Upper lobe of left lung (tissue), 6 donors: ENCODE measurements at regions not wholly inside any gene's neighbourhood (a gene's known extent, or its start where the extent isn't known, plus 50 kb on each side); places are given as distances from the start of the nearest gene placed in this dataset.
A peak's percentile ranks its signal among the peaks of the same experiment; 100 is the strongest.

Source experiments
- ATAC-seq, 2 donors: fragments of 200-7000 bp; cut with Tn5 transposase; one replicate each; pipeline ENCODE4 v1.9.1; 2022; ENCODE audit warnings: mild to moderate bottlenecking in 2 of 2, moderate library complexity in 2 of 2; ENCODE audit not compliant: low FRiP score in 2 of 2
- DNase-seq, 2 donors: peaks; one replicate each; pipeline ENCODE4 v3.0.0-alpha.2; 2019 to 2020
- H3K27ac ChIP-seq, 4 donors: fragments of 200-600 bp; sonication (generic); one replicate each; pipeline ENCODE4 v1.5.1; 2016 to 2019
- H3K27me3 ChIP-seq, 4 donors: fragments of 200-600 bp; sonication (generic); one replicate each; pipeline ENCODE4 v1.5.1; 2017 to 2019
- H3K36me3 ChIP-seq, 4 donors: fragments of 200-600 bp; sonication (generic); one replicate each; pipeline ENCODE4 v1.5.1; 2016 to 2019
- H3K4me1 ChIP-seq, 4 donors: fragments of 200-600 bp; sonication (generic); one replicate each; pipeline ENCODE4 v1.5.1; 2018 to 2019
- H3K4me3 ChIP-seq, 4 donors: fragments of 200-600 bp; sonication (generic); one replicate each; pipeline ENCODE4 v1.5.1; 2017 to 2019; ENCODE audit warnings: mild to moderate bottlenecking in 2 of 4, moderate library complexity in 1 of 4
- H3K9me3 ChIP-seq, 4 donors: fragments of 200-600 bp; sonication (generic); one replicate each; pipeline ENCODE4 v1.5.1; 2018 to 2019
- CTCF ChIP-seq, 6 experiments: fragments of 450-650 bp in 4 of 6; fragments of 200-600 bp in 2 of 6; sonication (generic) in 2 of 6; IDR thresholded peaks; one replicate each; pipeline ENCODE4 v1.5.1; 2016 to 2019; ENCODE audit warnings: antibody characterized with exemption in 6 of 6
- EP300 ChIP-seq, 4 donors: sonication (generic); formaldehyde crosslinking; IDR thresholded peaks; one replicate each; pipeline ENCODE4 v1.5.1; 2017; ENCODE audit warnings: antibody characterized with exemption in 4 of 4, control low read depth in 2 of 4
- POLR2A ChIP-seq, 4 donors: fragments of 450-650 bp; IDR thresholded peaks; one replicate each; pipeline ENCODE4 v1.5.1; 2016 to 2017; ENCODE audit warnings: antibody characterized with exemption in 4 of 4, mild to moderate bottlenecking in 2 of 4
- POLR2AphosphoS5 ChIP-seq, 2 donors: sonication (generic); formaldehyde crosslinking; IDR thresholded peaks; one replicate each; pipeline ENCODE4 v1.5.1; 2017; ENCODE audit warnings: antibody characterized with exemption in 2 of 2
- WGBS, 2 donors: methylation state at CpG; one replicate each; pipeline ENCODE4 v1.1.5; 2017 to 2018; 5-methylcytosine and 5-hydroxymethylcytosine counted together
- donor health status: DM: no; HTN: no; CAD: no; lungs with moderate emphysema.
- donor health status: DM: no; HTN: yes; CAD: no; lungs with severe emphysema.

GRCh38 chr15:62240121-62241096, 75.3 kb upstream of the C2CD4B start:
- no peak for ATAC-seq
- Histone ChIP-seq H3K9me3 (peaks cover 0 to 5% (median 2%) of the 10 kb centered on the region in 4 donors), H3K4me1 (no peaks in the 10 kb centered on the region), H3K27me3 (no peaks in the 10 kb centered on the region), H3K4me3 (no peak overlapping the region), H3K36me3 (no peaks in the 10 kb centered on the region), H3K27ac (no peak overlapping the region)
- no peak for DNase-seq
- TF ChIP-seq EP300 (IDR thresholded peaks at IDR 0.05) (no peak), CTCF (IDR thresholded peaks at IDR 0.05) (no peak), POLR2AphosphoS5 (IDR thresholded peaks at IDR 0.05) (no peak), POLR2A (IDR thresholded peaks at IDR 0.05) (no peak)
- WGBS, 2 donors, result 89 to 96% methylated on average over 5 of the region's 5 CpGs

- H3K4me3 ChIP-seq, result no peak overlapping the region
- no peak for TF ChIP-seq POLR2A (IDR thresholded peaks at IDR 0.05)
- no peak for TF ChIP-seq EP300 (IDR thresholded peaks at IDR 0.05)
- no peak for TF ChIP-seq POLR2AphosphoS5 (IDR thresholded peaks at IDR 0.05)
- peak in 3 of 6 experiments; percentile 15 to 32 (median 25) for TF ChIP-seq CTCF (IDR thresholded peaks at IDR 0.05)
- H3K4me1 ChIP-seq, result no peaks in the 10 kb centered on the region
- H3K27me3 ChIP-seq, result no peaks in the 10 kb centered on the region
- ATAC-seq (no peak), DNase-seq (no peak)
- peaks cover 0 to 5% (median 2%) of the 10 kb centered on the region in 4 donors for H3K9me3 ChIP-seq
- no peak overlapping the region for H3K27ac ChIP-seq
- no peaks in the 10 kb centered on the region for H3K36me3 ChIP-seq
- WGBS, 2 donors, result 43 to 75% methylated on average over 1 to 5 of the region's 5 CpGs
These were observed 76.2 kb upstream of the C2CD4B start for GRCh38 chr15:62241135-62241770.

GRCh38 chr15:62242999-62243398, 77.9 kb upstream of the C2CD4B start:
- H3K27ac ChIP-seq, result no peak overlapping the region
- H3K36me3 ChIP-seq, result no peaks in the 10 kb centered on the region
- H3K27me3 ChIP-seq, result no peaks in the 10 kb centered on the region
- H3K4me1 ChIP-seq, result no peaks in the 10 kb centered on the region
- H3K9me3 ChIP-seq, result peaks cover 0 to 4% (median under 1%) of the 10 kb centered on the region in 4 donors
- ATAC-seq (no peak), DNase-seq (no peak)
- H3K4me3 ChIP-seq, result no peak overlapping the region
- TF ChIP-seq CTCF (IDR thresholded peaks at IDR 0.05) (no peak), POLR2AphosphoS5 (IDR thresholded peaks at IDR 0.05) (no peak), POLR2A (IDR thresholded peaks at IDR 0.05) (no peak), EP300 (IDR thresholded peaks at IDR 0.05) (no peak)
- WGBS, 2 donors, result 65 to 77% methylated on average over 7 of the region's 7 CpGs

GRCh38 chr15:62244762-62245161, 79.7 kb upstream of the C2CD4B start:
- no peak for ATAC-seq
- Histone ChIP-seq H3K27ac (no peak overlapping the region), H3K9me3 (no peaks in the 10 kb centered on the region), H3K4me3 (no peak overlapping the region), H3K4me1 (no peaks in the 10 kb centered on the region), H3K27me3 (no peaks in the 10 kb centered on the region), H3K36me3 (no peaks in the 10 kb centered on the region)
- TF ChIP-seq CTCF (IDR thresholded peaks at IDR 0.05) (no peak), POLR2A (IDR thresholded peaks at IDR 0.05) (no peak)
- WGBS, 2 donors, result 86 to 92% methylated on average over 4 to 6 of the region's 6 CpGs
- DNase-seq, result no peak
